WTC11 (cell line): ENCODE measurements at regions not wholly inside any gene's neighbourhood (a gene's known extent, or its start where the extent isn't known, plus 50 kb on each side); places are given as distances from the start of the nearest gene placed in this dataset.

Experiments used
- NFE2L1 ChIP-seq: sonication (generic); formaldehyde crosslinking; IDR thresholded peaks from 2 replicates; pipeline ENCODE4 v1.8.1; 2023; ENCODE audit warnings: missing genetic modification reagents
- RELA ChIP-seq: sonication (generic); formaldehyde crosslinking; IDR thresholded peaks from 2 replicates; pipeline ENCODE4 v1.8.1; 2022; ENCODE audit warnings: missing genetic modification reagents, mild to moderate bottlenecking, borderline replicate concordance
- ZNF317 ChIP-seq: sonication (generic); formaldehyde crosslinking; IDR thresholded peaks from 2 replicates; pipeline ENCODE4 v1.8.1; 2023; ENCODE audit warnings: low read depth, mild to moderate bottlenecking, moderate library complexity, missing genetic modification reagents, borderline replicate concordance
- TF ChIP-seq, protein P1 (sequence below): fragments of 200-600 bp; IDR thresholded peaks from 2 replicates; pipeline ENCODE4 v1.8.0; 2022; ENCODE audit warnings: antibody characterized with exemption

DNA sequence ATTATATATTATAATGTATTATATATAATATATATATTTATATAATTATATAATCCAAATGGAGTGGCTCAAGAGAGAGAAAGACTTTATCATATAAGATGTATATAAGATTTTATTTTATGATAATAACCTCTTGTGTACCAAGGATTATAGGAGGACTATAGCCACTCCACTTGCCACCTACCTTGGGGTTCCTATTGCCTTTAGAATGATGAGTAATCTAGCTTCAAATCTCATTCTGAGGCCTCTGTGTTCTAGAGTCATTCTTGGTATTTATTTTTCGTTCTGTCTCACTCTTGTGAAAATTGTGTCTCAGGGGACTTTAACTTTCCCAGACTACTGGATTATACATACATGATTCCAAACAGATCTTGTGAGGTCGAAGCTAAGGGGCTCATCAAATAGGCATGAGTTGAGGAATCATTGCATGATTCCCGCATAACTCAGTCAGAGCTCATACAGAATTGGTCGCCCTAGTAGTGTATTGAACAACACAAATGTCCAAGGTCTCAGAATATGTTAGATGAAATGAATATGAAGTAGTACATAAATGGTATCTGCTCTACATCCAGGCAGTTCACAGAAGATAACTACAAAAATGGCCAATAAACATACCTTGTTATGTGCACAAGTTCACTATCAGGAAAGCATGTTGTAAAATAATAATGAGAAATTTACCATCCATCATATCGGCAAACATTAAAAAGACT, 159.5 kb upstream of the RNPC3 start:
- TF ChIP-seq, protein P1, sequence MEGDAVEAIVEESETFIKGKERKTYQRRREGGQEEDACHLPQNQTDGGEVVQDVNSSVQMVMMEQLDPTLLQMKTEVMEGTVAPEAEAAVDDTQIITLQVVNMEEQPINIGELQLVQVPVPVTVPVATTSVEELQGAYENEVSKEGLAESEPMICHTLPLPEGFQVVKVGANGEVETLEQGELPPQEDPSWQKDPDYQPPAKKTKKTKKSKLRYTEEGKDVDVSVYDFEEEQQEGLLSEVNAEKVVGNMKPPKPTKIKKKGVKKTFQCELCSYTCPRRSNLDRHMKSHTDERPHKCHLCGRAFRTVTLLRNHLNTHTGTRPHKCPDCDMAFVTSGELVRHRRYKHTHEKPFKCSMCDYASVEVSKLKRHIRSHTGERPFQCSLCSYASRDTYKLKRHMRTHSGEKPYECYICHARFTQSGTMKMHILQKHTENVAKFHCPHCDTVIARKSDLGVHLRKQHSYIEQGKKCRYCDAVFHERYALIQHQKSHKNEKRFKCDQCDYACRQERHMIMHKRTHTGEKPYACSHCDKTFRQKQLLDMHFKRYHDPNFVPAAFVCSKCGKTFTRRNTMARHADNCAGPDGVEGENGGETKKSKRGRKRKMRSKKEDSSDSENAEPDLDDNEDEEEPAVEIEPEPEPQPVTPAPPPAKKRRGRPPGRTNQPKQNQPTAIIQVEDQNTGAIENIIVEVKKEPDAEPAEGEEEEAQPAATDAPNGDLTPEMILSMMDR = no peak
- TF ChIP-seq RELA (CRISPR knock-in tag) (no peak), NFE2L1 (CRISPR knock-in tag) (no peak), ZNF317 (no peak)
